Fibroblast of peridontal ligament (primary cell): ENCODE measurements at regions not wholly inside any gene's neighbourhood (a gene's known extent, or its start where the extent isn't known, plus 50 kb on each side); places are given as distances from the start of the nearest gene placed in this dataset.

Experiments
- DNase-seq: peaks from one replicate; pipeline ENCODE4 v3.0.0-alpha.2; 2010; ENCODE audit errors: extremely low read depth

- no peak for DNase-seq
These were observed 96.6 kb upstream of the ADRA2C start for GRCh38 chr4:3669553-3669949.

GRCh38 chr4:3668825-3669552 is 97.2 kb upstream of the ADRA2C start:
- DNase-seq, result no peak

- DNase-seq, result no peak
These were observed 98.9 kb upstream of the ADRA2C start for GRCh38 chr4:3667258-3667657.

GRCh38 chr4:3666263-3666662 is 99.9 kb upstream of the ADRA2C start:
- no peak for DNase-seq

GRCh38 chr4:3665360-3665891 is 100.8 kb upstream of the ADRA2C start:
- no peak for DNase-seq

GRCh38 chr4:3663791-3664190 is 102.4 kb upstream of the ADRA2C start:
- no peak for DNase-seq

GRCh38 chr4:3662516-3662915 is 103.7 kb upstream of the ADRA2C start:
- DNase-seq, result no peak

- DNase-seq, result no peak
These were observed 104.2 kb upstream of the ADRA2C start for GRCh38 chr4:3661989-3662388.

- DNase-seq, result no peak
These were observed 105.2 kb upstream of the ADRA2C start for GRCh38 chr4:3660928-3661515.

GRCh38 chr4:3660086-3660927 is 105.9 kb upstream of the ADRA2C start:
- DNase-seq, result no peak

GRCh38 chr4:3659131-3659530 is 107.1 kb upstream of the ADRA2C start:
- no peak for DNase-seq

- no peak for DNase-seq
These were observed 107.7 kb upstream of the ADRA2C start for GRCh38 chr4:3658530-3658913.

- DNase-seq, result no peak
These were observed 108.2 kb upstream of the ADRA2C start for GRCh38 chr4:3657902-3658529.

- no peak for DNase-seq
These were observed 109.5 kb upstream of the ADRA2C start for GRCh38 chr4:3656416-3657356.

- no peak for DNase-seq
These were observed 110.2 kb upstream of the ADRA2C start for GRCh38 chr4:3655963-3656362.

GRCh38 chr4:3655485-3655884 is 110.7 kb upstream of the ADRA2C start:
- no peak for DNase-seq

GRCh38 chr4:3654036-3654807 is 112.0 kb upstream of the ADRA2C start:
- no peak for DNase-seq

GRCh38 chr4:3652586-3652985 is 113.6 kb upstream of the ADRA2C start:
- DNase-seq, result no peak

GRCh38 chr4:3651267-3651845 is 114.8 kb upstream of the ADRA2C start:
- DNase-seq, result no peak

GRCh38 chr4:3649491-3649890 is 116.7 kb upstream of the ADRA2C start:
- no peak for DNase-seq
